GM19438 (cell line): ENCODE measurements at regions not wholly inside any gene's neighbourhood (a gene's known extent, or its start where the extent isn't known, plus 50 kb on each side); places are given as distances from the start of the nearest gene placed in this dataset.

Experiments used
- ATAC-seq: cut with Tn5 transposase; IDR thresholded peaks from one replicate; pipeline ENCODE4 v1.9.1; 2021; ENCODE audit warnings: low read depth; ENCODE audit not compliant: unreplicated experiment

GRCh38 chr15:69848551-69849231 lies 249.0 kb downstream of the TLE3 start:
- no peak for ATAC-seq

DNA sequence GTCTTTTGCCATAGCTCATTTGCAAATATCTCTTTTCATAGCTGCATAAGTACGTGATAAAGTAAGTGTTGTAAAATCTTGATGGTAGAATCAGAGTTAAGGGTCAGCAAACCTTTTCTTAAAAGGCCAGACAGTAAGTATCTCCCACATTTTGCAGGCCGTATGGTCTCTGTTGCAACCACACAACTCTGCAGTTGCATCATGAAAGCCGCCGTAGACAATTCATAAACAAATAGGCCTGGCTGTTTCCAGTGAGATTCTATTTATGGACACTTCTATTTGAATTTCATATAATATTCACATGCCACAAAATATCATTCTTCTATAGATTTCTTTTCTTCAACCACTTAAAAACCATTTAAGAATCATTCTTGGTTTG lies 248.5 kb downstream of the TLE3 start:
- no peak for ATAC-seq

DNA sequence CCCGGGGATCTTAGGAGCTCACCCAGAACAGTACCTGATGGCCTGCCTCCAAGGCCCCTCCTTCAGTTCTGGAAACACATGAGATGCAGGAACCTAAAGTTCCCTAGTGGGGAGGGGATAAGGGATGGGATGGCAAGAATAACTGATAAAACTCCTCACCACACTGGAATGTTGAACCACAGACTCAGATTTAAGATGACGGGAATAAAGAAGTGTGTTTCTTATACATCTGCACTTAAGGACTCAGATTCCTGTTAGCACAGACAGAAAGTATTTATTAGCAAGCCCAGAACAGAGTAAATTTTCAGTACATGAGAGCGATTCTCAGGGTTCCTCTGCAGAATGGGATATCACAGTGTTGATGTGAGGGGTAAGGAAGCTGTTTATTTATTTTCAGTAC lies 245.2 kb downstream of the TLE3 start:
- ATAC-seq: no peak

GRCh38 chr15:69852916-69853315 lies 244.8 kb downstream of the TLE3 start:
- ATAC-seq: no peak

DNA sequence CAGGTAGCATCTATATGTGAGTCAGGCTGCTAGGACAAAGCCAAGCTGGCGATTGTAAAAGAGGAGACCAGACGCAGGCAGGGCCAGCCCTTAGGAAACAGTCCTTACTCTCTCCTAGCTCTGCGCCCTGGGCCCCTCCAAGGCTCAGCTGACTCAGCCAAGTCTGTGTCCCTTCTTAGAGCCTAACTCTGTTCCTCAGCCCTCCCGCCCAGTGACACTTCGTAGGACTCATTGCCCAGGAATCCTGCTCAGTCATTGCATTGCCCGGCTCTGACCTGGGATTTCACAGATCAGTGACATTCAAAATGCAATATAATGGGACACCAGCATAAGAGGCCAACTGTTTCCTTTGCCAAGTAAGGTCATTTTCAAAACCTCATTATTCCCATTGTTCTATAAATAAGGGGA lies 244.2 kb downstream of the TLE3 start:
- ATAC-seq: no peak

DNA sequence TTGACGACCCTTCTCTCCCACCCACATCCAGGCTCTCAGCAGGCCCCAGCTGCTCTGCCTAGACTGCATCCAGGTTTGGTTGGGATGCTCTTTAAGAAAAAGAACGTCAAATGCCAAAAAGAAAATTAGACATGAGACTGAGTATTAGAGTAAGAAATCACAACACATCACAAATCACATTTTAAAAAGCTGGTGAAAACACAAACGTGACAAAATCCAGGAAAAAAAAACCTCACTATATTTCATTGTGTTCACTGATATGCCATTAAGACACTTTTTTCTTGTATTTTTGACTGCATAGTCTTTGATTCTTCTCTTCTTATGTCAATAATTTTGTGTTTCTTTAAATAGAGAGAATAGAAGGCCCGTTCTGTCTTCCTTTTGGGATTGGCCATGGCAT lies 243.7 kb downstream of the TLE3 start:
- no peak for ATAC-seq

DNA sequence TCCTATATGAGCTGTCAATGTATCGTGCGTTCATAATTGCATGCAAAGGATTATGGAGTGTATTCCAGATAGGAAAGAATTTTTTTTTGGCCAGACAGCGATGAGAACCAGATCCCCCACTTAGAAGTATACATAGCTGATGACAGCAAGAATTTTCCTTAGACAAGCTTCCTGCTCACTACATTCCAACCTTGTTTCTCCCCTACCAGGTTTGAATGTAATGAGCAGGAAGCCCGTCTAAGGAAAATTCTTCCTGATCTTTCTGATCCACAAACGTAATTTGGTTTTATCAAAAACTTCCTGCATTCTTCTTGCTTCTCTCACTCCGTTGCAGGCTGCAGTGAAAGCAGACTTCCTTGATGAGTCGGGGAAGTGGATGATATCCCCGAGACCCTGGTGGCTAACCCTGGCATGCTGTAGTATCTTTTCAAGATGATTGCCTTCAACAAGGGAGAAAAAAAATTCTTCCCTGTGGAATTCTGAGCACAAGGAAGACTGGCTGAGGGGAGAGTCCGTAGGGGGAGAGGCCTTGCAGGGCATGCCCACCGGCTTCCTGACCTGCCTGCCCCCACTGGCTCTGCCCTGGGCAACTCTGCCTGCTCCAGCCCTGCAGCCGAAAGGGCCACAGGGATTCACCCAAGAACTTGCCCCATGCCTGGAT lies 243.1 kb downstream of the TLE3 start:
- no peak for ATAC-seq

- ATAC-seq: no peak
Observed at GRCh38 chr15:69855258-69856000, 242.3 kb downstream of the TLE3 start.

DNA sequence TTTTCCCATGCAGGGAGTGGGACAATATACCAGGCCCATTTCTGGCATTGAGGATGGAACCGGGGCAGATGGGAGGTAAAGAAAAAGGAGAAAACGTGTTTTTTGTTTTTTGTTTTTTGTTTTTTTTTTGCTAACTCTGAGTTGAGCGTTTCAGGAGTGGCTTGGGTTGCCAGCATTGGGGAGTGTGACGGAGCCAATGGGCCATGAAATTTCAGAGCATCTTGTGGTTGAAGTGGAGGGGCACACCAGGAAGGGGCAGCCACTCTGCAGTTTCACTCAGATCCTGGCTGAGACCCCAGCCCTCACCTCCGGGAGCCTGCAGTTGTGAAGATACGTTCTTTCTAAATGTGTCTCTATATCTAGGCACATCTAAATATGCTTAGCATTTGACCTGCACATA lies 240.5 kb downstream of the TLE3 start:
- no peak for ATAC-seq

GRCh38 chr15:69857686-69858391 lies 239.9 kb downstream of the TLE3 start:
- no peak for ATAC-seq

GRCh38 chr15:69858456-69858855 lies 239.3 kb downstream of the TLE3 start:
- ATAC-seq: no peak

- no peak for ATAC-seq
Observed at GRCh38 chr15:69859866-69860265, 237.9 kb downstream of the TLE3 start.

- ATAC-seq: no peak
Observed at GRCh38 chr15:69860321-69860720, 237.4 kb downstream of the TLE3 start.

GRCh38 chr15:69860921-69861320 lies 236.8 kb downstream of the TLE3 start:
- no peak for ATAC-seq

DNA sequence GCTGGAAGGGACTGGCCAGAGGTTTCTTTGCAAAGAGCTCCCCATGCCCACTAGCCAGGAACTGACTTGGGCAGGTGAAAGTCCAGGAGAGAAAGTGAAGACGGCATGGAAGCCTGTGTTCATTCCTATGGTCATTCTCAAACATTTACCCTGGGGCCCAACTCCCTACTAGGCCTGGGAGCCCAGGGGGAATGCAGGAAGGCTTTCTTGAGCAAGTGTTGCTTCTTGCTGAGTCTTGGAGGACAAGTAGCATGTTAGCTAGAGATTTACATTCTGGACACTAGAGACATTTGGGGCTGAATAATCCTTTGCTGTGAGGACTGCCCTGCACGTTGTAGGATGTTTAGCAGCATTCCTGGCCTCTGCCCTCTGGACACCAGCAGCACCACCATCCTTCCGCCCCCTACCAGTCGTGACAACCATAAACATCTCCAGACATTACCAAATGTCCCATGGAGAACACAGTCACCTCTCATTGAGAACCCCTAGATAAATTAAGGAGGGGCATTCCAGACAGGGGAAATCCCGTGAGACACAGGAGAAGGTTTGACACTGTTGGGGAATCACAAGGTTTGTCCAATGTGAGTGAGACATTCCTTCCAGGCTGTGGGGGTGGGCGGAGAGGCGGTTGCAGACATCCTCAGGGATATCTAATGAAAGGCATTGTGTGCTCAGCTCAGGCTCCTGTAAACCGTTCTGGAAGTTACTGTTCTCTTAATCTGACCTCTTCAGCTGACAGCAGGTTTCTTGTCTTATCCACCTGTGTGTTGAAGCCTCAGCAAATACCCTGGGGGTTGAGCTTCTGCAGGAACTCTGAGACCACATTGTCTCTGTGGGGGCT lies 236.2 kb downstream of the TLE3 start:
- ATAC-seq: no peak

DNA sequence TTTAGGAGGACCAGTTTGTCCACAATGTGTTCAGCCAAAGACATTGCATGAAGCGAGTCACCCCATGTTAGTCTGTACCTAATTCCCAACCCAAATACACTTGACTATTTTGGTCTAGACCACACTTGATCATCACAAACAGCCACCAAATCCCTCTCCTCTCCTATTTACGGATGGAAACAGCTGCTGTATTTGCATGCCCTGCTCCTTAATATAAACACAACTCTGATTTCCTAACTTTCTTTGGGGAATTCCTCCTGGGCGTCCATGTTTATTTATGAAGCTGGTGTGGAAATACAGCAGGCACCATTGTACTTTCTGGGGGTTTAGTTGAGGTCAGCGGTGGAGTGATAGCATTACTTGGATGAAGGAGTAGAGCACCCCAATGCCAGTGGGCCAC lies 235.2 kb downstream of the TLE3 start:
- no peak for ATAC-seq

DNA sequence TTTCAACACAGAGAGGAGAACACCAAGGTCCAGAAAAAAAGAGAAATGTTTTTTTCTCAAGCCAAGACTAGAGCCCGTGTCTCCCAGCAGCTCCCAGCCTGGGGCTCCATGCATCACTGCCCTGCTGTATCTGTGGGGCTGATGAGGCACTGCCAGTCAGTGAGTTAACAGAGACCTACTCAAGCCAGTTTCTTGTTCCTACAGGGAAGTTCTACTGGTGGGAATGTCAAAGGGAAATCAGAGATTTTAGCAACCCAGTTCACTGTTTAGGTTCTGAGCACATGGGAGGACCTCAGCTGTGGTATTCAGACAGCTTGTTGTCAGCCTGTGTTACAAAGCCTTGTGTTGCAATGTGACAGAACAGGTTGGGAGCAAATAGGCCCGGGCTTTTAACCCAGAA lies 234.3 kb downstream of the TLE3 start:
- no peak for ATAC-seq

- no peak for ATAC-seq
Observed at GRCh38 chr15:69865369-69865768, 232.3 kb downstream of the TLE3 start.

DNA sequence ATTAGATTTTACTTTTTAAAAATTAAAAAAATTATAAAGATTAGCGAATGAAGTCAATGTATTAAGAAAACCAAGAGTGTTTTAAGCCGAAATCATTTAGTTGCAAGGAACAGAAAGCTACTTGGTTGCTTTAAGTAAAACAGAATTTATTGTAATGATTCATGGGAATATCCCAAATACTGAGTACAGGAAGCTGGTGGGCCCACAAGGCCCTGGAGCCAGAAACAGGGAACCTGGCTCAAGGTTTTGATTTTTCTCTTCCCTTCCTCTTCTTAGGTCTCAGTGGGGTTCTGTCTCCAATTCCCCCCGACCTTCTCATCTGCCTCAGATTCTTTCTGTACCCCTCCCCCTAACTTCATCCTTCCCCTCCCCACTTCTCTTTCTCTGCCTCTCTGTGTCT lies 229.0 kb downstream of the TLE3 start:
- ATAC-seq: no peak

DNA sequence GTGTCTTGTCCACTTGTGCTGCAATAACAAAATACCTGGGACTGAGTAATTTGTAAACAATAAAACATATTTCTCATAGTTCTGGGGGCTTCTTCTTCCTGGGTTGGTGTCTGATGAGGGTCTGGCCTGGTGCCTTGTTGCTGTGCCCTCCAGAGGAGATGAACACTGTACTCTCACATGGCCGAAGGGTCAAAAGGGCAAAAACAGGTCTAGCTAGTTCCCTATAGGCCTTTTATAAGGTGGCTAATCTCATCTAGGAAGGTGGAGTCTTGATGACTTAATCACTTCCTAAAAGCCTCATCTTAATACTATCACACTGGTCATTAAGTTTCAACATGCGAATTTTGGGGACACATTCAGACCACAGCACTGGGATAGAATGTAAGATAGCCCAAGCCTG lies 228.4 kb downstream of the TLE3 start:
- no peak for ATAC-seq
